Kidney (tissue), 13 donors: ENCODE measurements at regions not wholly inside any gene's neighbourhood (a gene's known extent, or its start where the extent isn't known, plus 50 kb on each side); places are given as distances from the start of the nearest gene placed in this dataset.
"Not testable (repeated sequence)": the region's sequence is repeated elsewhere in the genome, so short reads cannot be mapped to it uniquely, and the experiment has no call there.

Source experiments
- DNase-seq, 5 donors: peaks; one replicate each; pipeline ENCODE4 v3.0.0-alpha.2; 2013 to 2020
- FAIRE-seq: peaks from 2 replicates; lab custom pipeline; 2012; peaks lifted over from hg19 to GRCh38; lab: Jason Lieb, UNC
- H3K27ac ChIP-seq, 2 donors: one replicate each; pipeline ENCODE4 v1.7.0; 2013; ENCODE audit warnings: low read depth in 2 of 2, low read length in 2 of 2, inconsistent platforms in 1 of 2
- H3K27me3 ChIP-seq: one replicate; pipeline ENCODE4 v1.7.1; 2013; ENCODE audit warnings: low read length, inconsistent platforms; ENCODE audit not compliant: control insufficient read depth, insufficient read depth
- H3K36me3 ChIP-seq, 3 donors: one replicate each; pipeline versions ENCODE4 v1.7.0 to v1.7.1; 2013; ENCODE audit warnings: low read length in 3 of 3, control low read depth in 1 of 3, inconsistent platforms in 1 of 3; ENCODE audit not compliant: insufficient read depth in 3 of 3, control insufficient read depth in 2 of 3
- H3K4me1 ChIP-seq, 3 donors: one replicate each; pipeline versions ENCODE4 v1.7.0 to v1.7.1; 2013; ENCODE audit warnings: low read length in 3 of 3, inconsistent platforms in 1 of 3, low read depth in 1 of 3; ENCODE audit not compliant: control insufficient read depth in 2 of 3, insufficient read depth in 2 of 3
- H3K4me3 ChIP-seq, 3 donors: one replicate each; pipeline versions ENCODE4 v1.7.0 to v1.8.1; 2013; ENCODE audit warnings: low read length in 3 of 3, control low read depth in 1 of 3, inconsistent platforms in 1 of 3
- H3K9ac ChIP-seq, 3 donors: one replicate each; pipeline versions ENCODE4 v1.7.0 to v1.7.1; 2013; ENCODE audit warnings: low read length in 3 of 3, control low read depth in 1 of 3, inconsistent platforms in 1 of 3
- H3K9me3 ChIP-seq, 3 donors: one replicate each; pipeline versions ENCODE4 v1.7.0 to v1.7.1; 2013; ENCODE audit warnings: low read length in 3 of 3, control low read depth in 1 of 3, inconsistent platforms in 1 of 3; ENCODE audit not compliant: control insufficient read depth in 2 of 3, insufficient read depth in 1 of 3
- CTCF ChIP-seq: IDR thresholded peaks from 3 replicates; pipeline ENCODE4 v1.5.1; 2012; ENCODE audit warnings: mild to moderate bottlenecking, moderate library complexity, borderline replicate concordance; ENCODE audit not compliant: insufficient read depth; ENCODE audit errors: extremely low read depth
- intact Hi-C: fragments of 100-400 bp; cut with DNase I; formaldehyde crosslinking; loops from one replicate; pipeline ENCODE4 v1.11.1; 2022
- donor health status: control.
- donor health status: control.
- donor health status: control.
- donor health status: control.
- donor health status: control.
- donor health status: DM: yes; HTN: yes; CAD: no.
- donor health status: Normal renal cell carcinoma (clear cell type).

GRCh38 chr21:35162831-35163230 lies 113.7 kb upstream of the RUNX1 start:
- Histone ChIP-seq H3K4me3 (no peak overlapping the region), H3K36me3 (no peaks in the 10 kb centered on the region), H3K9me3 (peaks cover 0 to under 1% (median 0%) of the 10 kb centered on the region in 3 donors), H3K4me1 (no peaks in the 10 kb centered on the region), H3K9ac (no peak overlapping the region), H3K27ac (no peak overlapping the region), H3K27me3 (no peaks in the 10 kb centered on the region)
- TF ChIP-seq CTCF = no peak
- DNase-seq = no peak
- FAIRE-seq = no peak
- intact Hi-C loops = no loop called here

DNA sequence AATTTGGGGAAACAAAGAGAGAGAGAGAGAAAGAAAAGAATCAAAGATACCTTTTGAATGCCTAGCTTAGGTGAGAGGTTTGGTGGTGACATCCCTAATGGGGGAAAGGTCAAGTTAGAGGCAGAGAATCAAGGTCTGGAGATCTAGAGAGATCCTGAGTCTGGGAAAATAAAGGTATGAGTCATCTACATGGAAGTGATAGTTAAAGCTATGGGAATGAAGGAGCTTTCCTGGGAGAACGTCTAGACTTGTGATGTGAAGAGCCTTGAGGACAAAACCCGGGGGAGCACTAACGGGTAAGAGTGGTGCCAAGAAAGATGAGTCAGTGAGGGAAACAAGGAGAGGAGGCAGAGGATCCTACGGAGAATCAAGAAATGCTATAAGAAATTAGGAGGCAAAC lies 110.8 kb upstream of the RUNX1 start:
- intact Hi-C loops = no loop called here
- Histone ChIP-seq H3K9ac (no peak overlapping the region), H3K36me3 (no peaks in the 10 kb centered on the region), H3K27ac (no peak overlapping the region), H3K4me1 (no peaks in the 10 kb centered on the region), H3K9me3 (peaks cover 0 to 2% (median 0%) of the 10 kb centered on the region in 3 donors), H3K27me3 (no peaks in the 10 kb centered on the region), H3K4me3 (no peak overlapping the region)
- no peak for DNase-seq
- TF ChIP-seq CTCF = no peak
- FAIRE-seq = no peak

- H3K4me1 ChIP-seq, H3K9me3 ChIP-seq, H3K27me3 ChIP-seq, FAIRE-seq, DNase-seq, H3K9ac ChIP-seq, H3K4me3 ChIP-seq, intact Hi-C loops, H3K27ac ChIP-seq, H3K36me3 ChIP-seq: not testable (repeated sequence)
These were observed 108.3 kb upstream of the RUNX1 start for GRCh38 chr21:35157374-35157773.

DNA sequence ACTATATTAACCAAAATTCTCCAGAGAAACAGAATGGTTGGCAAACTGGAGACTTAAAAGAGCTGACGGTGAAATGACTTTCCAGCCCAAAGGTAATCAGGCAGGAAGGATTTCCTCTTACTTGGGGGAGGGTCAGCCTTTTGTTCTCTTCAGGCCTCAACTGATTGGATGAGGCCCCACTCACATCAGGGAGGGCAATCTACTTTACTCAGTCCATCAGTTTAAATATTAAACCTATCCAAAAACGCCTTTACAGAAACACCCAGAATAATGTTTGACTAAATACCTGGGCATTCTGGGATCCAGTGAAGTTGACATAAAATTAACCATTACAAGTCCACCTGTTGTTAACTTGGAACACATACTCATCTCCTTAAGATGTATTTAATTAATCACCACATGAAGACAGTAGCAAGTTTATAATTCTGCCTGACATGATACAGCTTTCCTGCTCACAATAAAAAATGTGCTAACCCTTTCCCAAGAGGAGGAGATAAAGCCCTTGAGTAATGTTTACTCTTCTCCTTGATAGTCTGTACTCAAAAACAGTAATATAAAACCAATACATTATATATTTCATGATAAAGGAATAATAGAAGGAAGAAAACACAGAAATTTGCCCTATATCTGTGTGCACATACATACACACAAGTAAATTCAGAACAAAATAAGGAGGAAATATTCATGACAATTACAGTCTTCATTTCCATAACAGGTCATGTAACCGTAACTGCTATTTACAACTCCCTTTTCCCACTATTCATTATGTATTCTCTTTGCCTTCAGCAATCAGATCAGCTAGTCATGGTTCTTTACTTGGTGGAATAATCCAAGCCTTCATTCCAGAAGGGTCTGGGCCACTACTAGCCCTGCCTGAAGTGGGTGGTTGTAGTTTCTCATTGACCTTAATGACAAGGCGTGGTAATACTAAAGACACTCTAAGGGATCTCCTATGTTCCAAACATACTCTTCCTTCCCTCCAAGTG lies 107.5 kb upstream of the RUNX1 start:
- FAIRE-seq = no peak
- Histone ChIP-seq H3K4me3 (no peak overlapping the region), H3K36me3 (no peaks in the 10 kb centered on the region), H3K9ac (no peak overlapping the region), H3K27me3 (no peaks in the 10 kb centered on the region), H3K4me1 (no peaks in the 10 kb centered on the region), H3K27ac (no peak overlapping the region), H3K9me3 (peaks cover 0 to 2% (median 0%) of the 10 kb centered on the region in 3 donors)
- TF ChIP-seq CTCF = no peak
- peak in 2 of 5 donors; percentile 35 to 37 for DNase-seq
- intact Hi-C loops = no loop called here
